Body of pancreas (tissue), 4 donors: ENCODE measurements at regions not wholly inside any gene's neighbourhood (a gene's known extent, or its start where the extent isn't known, plus 50 kb on each side); places are given as distances from the start of the nearest gene placed in this dataset.

Source experiments
- ATAC-seq: fragments of 150-250 bp; one replicate; pipeline ENCODE4 v1.9.1; 2016
- DNase-seq, 4 donors: peaks; one replicate each; pipeline ENCODE4 v3.0.0-alpha.2; 2019
- H3K27ac ChIP-seq, 4 donors: fragments of 200-600 bp; sonication (generic); 1 replicate in 3 of 4; 2 replicates in 1 of 4; pipeline versions ENCODE4 v1.5.1 to v1.6.1; 2016 to 2019; ENCODE audit warnings: mild to moderate bottlenecking in 1 of 4, mixed read lengths in 1 of 4, moderate library complexity in 1 of 4
- H3K27me3 ChIP-seq, 2 donors: fragments of 200-600 bp; sonication (generic); one replicate each; pipeline ENCODE4 v1.6.0; 2016; ENCODE audit warnings: mild to moderate bottlenecking in 1 of 2
- H3K36me3 ChIP-seq, 2 donors: fragments of 200-600 bp; sonication (generic); replicated peaks in 1 of 2; 2 replicates each; pipeline ENCODE4 v1.5.1; 2016; ENCODE audit warnings: low read depth in 2 of 2; ENCODE audit not compliant: insufficient read depth in 1 of 2
- H3K4me1 ChIP-seq: fragments of 200-600 bp; sonication (generic); one replicate; pipeline ENCODE4 v1.6.0; 2016
- H3K4me3 ChIP-seq, 2 donors: fragments of 200-600 bp; sonication (generic); 1 replicate in 1 of 2; 2 replicates in 1 of 2; pipeline ENCODE4 v1.5.1; 2016 to 2019
- H3K9me3 ChIP-seq, 3 donors: fragments of 200-600 bp; sonication (generic); 1 replicate in 2 of 3; 2 replicates in 1 of 3; pipeline ENCODE4 v1.5.1; 2016
- POLR2A ChIP-seq, 3 donors: fragments of 450-650 bp; IDR thresholded peaks; one replicate each; pipeline ENCODE4 v1.6.1; 2016; ENCODE audit warnings: antibody characterized with exemption in 3 of 3, mild to moderate bottlenecking in 2 of 3
- WGBS, 2 donors: methylation state at CpG; one replicate each; pipeline ENCODE4 v1.1.5; 2017; 5-methylcytosine and 5-hydroxymethylcytosine counted together
- intact Hi-C: fragments of 100-400 bp; cut with DNase I; formaldehyde crosslinking; loops from one replicate; pipeline ENCODE4 v1.15.1; 2023
- TF ChIP-seq, protein P1 (sequence below), 7 experiments: fragments of 450-650 bp in 4 of 7; fragments of 200-600 bp in 3 of 7; sonication (generic) in 3 of 7; IDR thresholded peaks; one replicate each; pipeline ENCODE4 v1.5.1; 2016 to 2019; ENCODE audit warnings: antibody characterized with exemption in 7 of 7

DNA sequence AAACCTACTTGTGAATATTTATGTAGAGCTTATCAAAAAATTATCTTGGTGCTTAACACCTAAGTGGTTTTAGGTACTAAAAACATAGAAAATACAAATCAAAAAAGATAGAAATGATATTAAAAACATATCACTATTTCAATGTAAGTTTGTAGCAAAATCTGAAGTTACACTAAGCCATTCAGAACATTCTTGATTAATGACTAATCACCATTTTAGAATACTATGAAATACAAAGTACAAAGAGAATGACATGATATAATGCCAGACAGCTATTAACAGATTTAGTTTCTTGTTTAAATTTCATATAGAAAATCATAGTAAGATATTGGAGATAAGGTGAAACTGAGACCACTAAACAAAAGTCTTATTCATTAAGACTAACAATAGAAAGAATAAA, 169.7 kb upstream of the AGTR1 start:
- no peak for DNase-seq
- Histone ChIP-seq H3K27me3 (no peaks in the 10 kb centered on the region), H3K27ac (no peak overlapping the region), H3K4me3 (no peak overlapping the region), H3K9me3 (no peaks in the 10 kb centered on the region), H3K36me3 (no peaks in the 10 kb centered on the region), H3K4me1 (no peaks in the 10 kb centered on the region)
- intact Hi-C loops = no loop called here
- TF ChIP-seq, protein P1, sequence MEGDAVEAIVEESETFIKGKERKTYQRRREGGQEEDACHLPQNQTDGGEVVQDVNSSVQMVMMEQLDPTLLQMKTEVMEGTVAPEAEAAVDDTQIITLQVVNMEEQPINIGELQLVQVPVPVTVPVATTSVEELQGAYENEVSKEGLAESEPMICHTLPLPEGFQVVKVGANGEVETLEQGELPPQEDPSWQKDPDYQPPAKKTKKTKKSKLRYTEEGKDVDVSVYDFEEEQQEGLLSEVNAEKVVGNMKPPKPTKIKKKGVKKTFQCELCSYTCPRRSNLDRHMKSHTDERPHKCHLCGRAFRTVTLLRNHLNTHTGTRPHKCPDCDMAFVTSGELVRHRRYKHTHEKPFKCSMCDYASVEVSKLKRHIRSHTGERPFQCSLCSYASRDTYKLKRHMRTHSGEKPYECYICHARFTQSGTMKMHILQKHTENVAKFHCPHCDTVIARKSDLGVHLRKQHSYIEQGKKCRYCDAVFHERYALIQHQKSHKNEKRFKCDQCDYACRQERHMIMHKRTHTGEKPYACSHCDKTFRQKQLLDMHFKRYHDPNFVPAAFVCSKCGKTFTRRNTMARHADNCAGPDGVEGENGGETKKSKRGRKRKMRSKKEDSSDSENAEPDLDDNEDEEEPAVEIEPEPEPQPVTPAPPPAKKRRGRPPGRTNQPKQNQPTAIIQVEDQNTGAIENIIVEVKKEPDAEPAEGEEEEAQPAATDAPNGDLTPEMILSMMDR (IDR thresholded peaks at IDR 0.05) = no peak
- TF ChIP-seq POLR2A (IDR thresholded peaks at IDR 0.05) = no peak
- ATAC-seq = no peak

DNA sequence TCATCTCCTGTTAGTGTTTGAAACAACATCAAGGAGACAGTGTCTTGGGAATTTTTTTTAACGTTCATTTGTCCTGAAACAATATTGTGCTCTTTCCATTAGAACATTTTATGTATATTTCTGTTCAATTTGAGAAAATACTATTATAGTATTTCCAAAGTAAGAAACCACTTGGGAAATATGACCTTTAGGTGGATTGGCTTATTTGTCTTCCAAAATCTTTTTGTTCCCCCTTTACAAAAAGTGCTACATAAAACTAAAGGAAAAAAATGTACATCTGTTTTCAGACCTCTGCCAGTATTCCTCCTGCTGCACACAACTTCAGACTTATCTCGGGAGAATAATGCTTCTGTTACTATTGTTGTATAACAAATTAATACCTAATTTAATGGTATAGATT, 165.9 kb upstream of the AGTR1 start:
- no peaks in the 10 kb centered on the region for H3K4me1 ChIP-seq
- TF ChIP-seq, protein P1 (IDR thresholded peaks at IDR 0.05) = no peak
- no peak for TF ChIP-seq POLR2A (IDR thresholded peaks at IDR 0.05)
- no peaks in the 10 kb centered on the region for H3K27me3 ChIP-seq
- no peaks in the 10 kb centered on the region for H3K9me3 ChIP-seq
- DNase-seq (no peak), ATAC-seq (no peak)
- no peak overlapping the region for H3K27ac ChIP-seq
- no peak overlapping the region for H3K4me3 ChIP-seq
- H3K36me3 ChIP-seq = no peaks in the 10 kb centered on the region
- 66 to 75% methylated on average over 2 of the region's 2 CpGs for WGBS, 2 donors
- intact Hi-C loops = no loop called here

DNA sequence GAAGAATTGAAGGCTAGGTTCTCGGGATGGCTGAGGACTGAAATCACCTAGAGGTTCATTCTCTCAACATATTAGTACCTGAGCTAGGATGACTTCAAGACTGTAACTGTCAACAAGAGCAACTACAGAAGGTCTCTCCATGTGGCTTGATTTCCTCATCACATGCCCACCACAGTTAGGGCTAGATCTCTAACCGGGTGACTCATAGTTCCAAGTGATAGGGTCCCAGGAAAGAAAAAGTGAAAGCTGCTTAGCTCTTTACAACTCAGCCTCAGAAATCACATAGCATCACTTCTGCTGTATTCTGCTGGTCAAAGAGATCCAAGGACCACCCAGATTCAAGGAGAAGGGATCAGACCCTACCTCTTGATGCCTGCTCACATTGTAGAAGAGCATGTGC, 165.4 kb upstream of the AGTR1 start:
- no peak overlapping the region for H3K27ac ChIP-seq
- H3K4me3 ChIP-seq = no peak overlapping the region
- DNase-seq (no peak), ATAC-seq (no peak)
- WGBS, 2 donors = 93% methylated on average over 2 of the region's 2 CpGs
- H3K9me3 ChIP-seq = no peaks in the 10 kb centered on the region
- TF ChIP-seq POLR2A (IDR thresholded peaks at IDR 0.05) = no peak
- TF ChIP-seq, protein P1 (IDR thresholded peaks at IDR 0.05) = no peak
- no peaks in the 10 kb centered on the region for H3K27me3 ChIP-seq
- no peaks in the 10 kb centered on the region for H3K36me3 ChIP-seq
- intact Hi-C loops = no loop called here
- no peaks in the 10 kb centered on the region for H3K4me1 ChIP-seq

DNA sequence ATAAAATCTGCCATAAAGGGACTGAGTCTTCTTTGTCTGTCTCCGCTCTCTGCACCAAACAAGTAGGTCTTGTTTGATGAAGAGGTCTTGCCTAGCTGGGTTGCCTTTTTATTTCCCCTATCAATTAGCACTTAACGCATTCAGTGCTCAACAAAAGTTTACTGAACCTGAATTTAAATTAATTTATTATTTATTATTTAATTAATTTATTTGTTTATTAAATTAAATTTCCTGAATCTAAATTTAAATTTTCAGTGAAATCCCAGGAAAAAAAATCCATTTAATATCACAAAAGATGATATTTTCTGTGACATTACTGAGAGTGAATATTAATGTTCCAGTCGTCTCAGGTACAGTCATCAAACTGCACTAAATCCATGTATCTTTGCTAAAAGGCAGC, 164.9 kb upstream of the AGTR1 start:
- Histone ChIP-seq H3K27me3 (no peaks in the 10 kb centered on the region), H3K4me3 (no peak overlapping the region), H3K9me3 (no peaks in the 10 kb centered on the region), H3K4me1 (no peaks in the 10 kb centered on the region), H3K36me3 (no peaks in the 10 kb centered on the region), H3K27ac (no peak overlapping the region)
- ATAC-seq (no peak), DNase-seq (no peak)
- TF ChIP-seq POLR2A (IDR thresholded peaks at IDR 0.05) = no peak
- TF ChIP-seq, protein P1 (IDR thresholded peaks at IDR 0.05) = no peak
- 89 to 98% methylated on average over 3 of the region's 3 CpGs for WGBS, 2 donors
- intact Hi-C loops = no loop called here

DNA sequence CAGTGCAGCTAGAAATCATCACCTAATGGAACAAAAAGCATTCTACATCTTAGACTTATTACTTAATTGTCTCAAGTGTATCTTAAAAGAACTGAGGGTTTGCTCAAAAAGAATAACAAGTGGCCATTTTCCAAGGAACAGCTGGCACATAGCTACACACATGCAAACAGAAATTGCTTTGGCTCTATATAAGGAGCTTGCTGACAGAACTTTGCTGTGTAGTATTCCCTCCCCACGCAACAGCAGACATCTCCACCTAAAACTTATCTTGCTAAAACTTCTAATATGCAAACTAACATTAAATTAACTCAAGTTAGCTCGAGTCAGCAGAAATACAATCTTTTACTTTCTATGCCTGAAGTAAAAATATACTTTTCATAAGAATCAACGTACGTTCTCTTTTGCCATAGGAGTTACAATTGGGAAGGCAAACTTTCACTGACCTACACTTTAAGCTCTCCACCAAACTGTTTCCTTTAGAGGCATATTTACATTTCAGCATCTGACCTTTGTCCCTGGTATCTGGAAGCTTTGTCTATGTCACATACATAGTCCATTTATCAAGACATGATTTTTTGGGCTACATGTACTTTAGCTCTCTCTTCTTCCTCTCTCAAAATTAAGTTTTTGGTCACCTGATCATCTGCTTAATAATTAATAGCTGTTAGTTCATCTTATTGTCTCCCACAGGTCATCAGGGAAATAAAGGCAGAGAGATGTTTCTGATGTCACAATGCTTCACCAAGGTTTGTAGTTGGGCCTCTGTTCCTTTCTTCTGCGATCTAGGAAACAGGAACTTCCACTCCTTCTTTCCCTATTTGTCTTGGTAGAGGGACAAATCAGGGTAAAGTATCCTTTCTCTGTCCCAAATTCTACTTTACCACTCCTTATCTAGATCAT, 163.4 kb upstream of the AGTR1 start:
- ATAC-seq (no peak), DNase-seq (no peak)
- Histone ChIP-seq H3K4me3 (no peak overlapping the region), H3K4me1 (no peaks in the 10 kb centered on the region), H3K27me3 (no peaks in the 10 kb centered on the region), H3K9me3 (no peaks in the 10 kb centered on the region), H3K36me3 (no peaks in the 10 kb centered on the region), H3K27ac (no peak overlapping the region)
- WGBS, 2 donors = 77 to 80% methylated on average over 5 of the region's 5 CpGs
- intact Hi-C loops = no loop called here
- no peak for TF ChIP-seq POLR2A (IDR thresholded peaks at IDR 0.05)
- TF ChIP-seq, protein P1 (IDR thresholded peaks at IDR 0.05) = no peak
